RWPE1 (cell line): ENCODE measurements at regions not wholly inside any gene's neighbourhood (a gene's known extent, or its start where the extent isn't known, plus 50 kb on each side); places are given as distances from the start of the nearest gene placed in this dataset.

Experiments used
- CTCF ChIA-PET: fragments of 350-600 bp; sonication (Branson Sonifier 250); formaldehyde crosslinking; extraction: SDS; loops from one replicate; lab custom pipeline; 2021; lab: Yijun Ruan, JAX
- POLR2A ChIA-PET: fragments of 400-600 bp; formaldehyde crosslinking; extraction: SDS; loops from one replicate; lab custom pipeline; 2020; ENCODE audit warnings: antibody characterized with exemption; ENCODE audit not compliant: low non-redundant PET; lab: Yijun Ruan, JAX
- DNase-seq: peaks from one replicate; pipeline ENCODE4 v3.0.0; 2012; ENCODE audit warnings: low spot score
- H3K27ac ChIP-seq: fragments of 450-650 bp; 2 replicates; pipeline ENCODE4 v1.5.1; 2017
- CTCF ChIP-seq: fragments of 450-650 bp; conservative IDR thresholded peaks from 2 replicates; pipeline ENCODE4 v1.5.1; 2017; ENCODE audit warnings: low read depth, mild to moderate bottlenecking

- H3K27ac ChIP-seq: no peak overlapping the region
- peak; percentile 41 for DNase-seq
- CTCF ChIA-PET: no interaction called here
- no peak for TF ChIP-seq CTCF
- POLR2A ChIA-PET: no interaction called here
These were observed 254.6 kb downstream of the SPRY2 start for GRCh38 chr13:80086304-80086721.

GRCh38 chr13:80083853-80084676, 256.9 kb downstream of the SPRY2 start:
- no peak for TF ChIP-seq CTCF
- ChIA-PET CTCF (no interaction called here), POLR2A (no interaction called here)
- no peak overlapping the region for H3K27ac ChIP-seq
- peak; percentile 41 for DNase-seq

- CTCF ChIA-PET: no interaction called here
- POLR2A ChIA-PET: no interaction called here
- TF ChIP-seq CTCF: no peak
- no peak overlapping the region for H3K27ac ChIP-seq
- DNase-seq: no peak
These were observed 257.7 kb downstream of the SPRY2 start for GRCh38 chr13:80083081-80083852.

- ChIA-PET POLR2A (no interaction called here), CTCF (interaction anchor here (0.6 kb wide), 1 partner anchor 130 kb away, joined by 3 read pairs; no protein-coding TSS in a partner anchor)
- no peak overlapping the region for H3K27ac ChIP-seq
- no peak for DNase-seq
- no peak for TF ChIP-seq CTCF
These were observed 258.4 kb downstream of the SPRY2 start for GRCh38 chr13:80082396-80083080.

- TF ChIP-seq CTCF: no peak
- H3K27ac ChIP-seq: no peak overlapping the region
- DNase-seq: no peak
- POLR2A ChIA-PET: no interaction called here
- CTCF ChIA-PET: no interaction called here
These were observed 266.1 kb downstream of the SPRY2 start for GRCh38 chr13:80074811-80075210.

- no peak for TF ChIP-seq CTCF
- H3K27ac ChIP-seq: no peak overlapping the region
- POLR2A ChIA-PET: no interaction called here
- DNase-seq: no peak
- CTCF ChIA-PET: no interaction called here
These were observed 266.7 kb downstream of the SPRY2 start for GRCh38 chr13:80074143-80074752.
